ENCODE measurements at regions not wholly inside any gene's neighbourhood (a gene's known extent, or its start where the extent isn't known, plus 50 kb on each side); places are given as distances from the start of the nearest gene placed in this dataset.

GRCh38 chr4:8696369-8697127, 104.0 kb downstream of the CPZ start:
- ChIA-PET CTCF (no interaction called here), POLR2A (no interaction called here)
- Histone ChIP-seq H4K20me1 (replicated peaks; ENCODE audit: control insufficient read depth, extremely low read depth, insufficient read depth, low read length) (no peaks in the 10 kb centered on the region), H3K4me1 (ENCODE audit: control insufficient read depth, extremely low read depth, insufficient read depth, low read length) (no peaks in the 10 kb centered on the region), H3K9me3 (replicated peaks; ENCODE audit: control insufficient read depth, insufficient read depth, low read length) (no peaks in the 10 kb centered on the region), H3K9me1 (replicated peaks; ENCODE audit: control insufficient read depth, extremely low read depth, insufficient read depth, low read length) (no peaks in the 10 kb centered on the region), H2AFZ (ENCODE audit: low read depth, low read length) (no peak overlapping the region), H3K27me3 (ENCODE audit: control insufficient read depth in 2 of 2, insufficient read depth in 2 of 2, low read length in 2 of 2) (no peaks in the 10 kb centered on the region), H3K36me3 (ENCODE audit: control insufficient read depth in 2 of 2, extremely low read depth in 1 of 2, insufficient read depth in 2 of 2, low read length in 2 of 2) (no peaks in the 10 kb centered on the region), H3K79me2 (ENCODE audit: control insufficient read depth, insufficient read depth, low read length) (no peaks in the 10 kb centered on the region), H3K27ac (ENCODE audit: insufficient read depth, low read depth, low read length) (no peak overlapping the region), H3K4me3 (replicated peaks in 1 of 3; ENCODE audit: insufficient read depth in 1 of 3, low read depth in 1 of 3, low read length in 3 of 3) (no peak overlapping the region), H3K4me2 (ENCODE audit: insufficient read depth, low read length) (no peak overlapping the region), H3K9ac (replicated peaks; ENCODE audit: extremely low read depth, insufficient read depth, low read length) (no peak overlapping the region)
- dilution Hi-C loops (cut with MboI; ENCODE audit: extremely low pct_ligation_motif_present, low sequenced_read_pairs) (no loop called here), intact Hi-C loops (cut with micrococcal nuclease) (no loop called here)
- TF ChIP-seq EZH2 (IDR thresholded peaks at IDR 0.05; ENCODE audit: borderline replicate concordance, low read depth, low read length, severe bottlenecking): no peak
- no peak for TF ChIP-seq MYC (IDR thresholded peaks at IDR 0.05; ENCODE audit: low read depth, low read length)
- TF ChIP-seq CTCF (IDR thresholded peaks at IDR 0.05; ENCODE audit: extremely low read depth in 1 of 2, insufficient read depth in 1 of 2, low read depth in 1 of 2, low read length in 2 of 2): no peak
- TF ChIP-seq MAX (IDR thresholded peaks at IDR 0.05; ENCODE audit: insufficient read depth, insufficient read length): no peak
- no peak for TF ChIP-seq POLR2AphosphoS5 (IDR thresholded peaks at IDR 0.05; ENCODE audit: insufficient read depth, low read depth, low read length)
- BruUV-seq (replicated peaks): no TSS peak
- FAIRE-seq: no peak
- no peak for DNase-seq (ENCODE audit: low read depth, low spot score)
